HG03354 (cell line): ENCODE measurements at regions not wholly inside any gene's neighbourhood (a gene's known extent, or its start where the extent isn't known, plus 50 kb on each side); places are given as distances from the start of the nearest gene placed in this dataset.
"Not testable (repeated sequence)": the region's sequence is repeated elsewhere in the genome, so short reads cannot be mapped to it uniquely, and the experiment has no call there.

Source experiments
- ATAC-seq: cut with Tn5 transposase; IDR thresholded peaks from one replicate; pipeline ENCODE4 v1.9.1; 2021; ENCODE audit warnings: mild to moderate bottlenecking; ENCODE audit not compliant: unreplicated experiment, poor library complexity, severe bottlenecking

DNA sequence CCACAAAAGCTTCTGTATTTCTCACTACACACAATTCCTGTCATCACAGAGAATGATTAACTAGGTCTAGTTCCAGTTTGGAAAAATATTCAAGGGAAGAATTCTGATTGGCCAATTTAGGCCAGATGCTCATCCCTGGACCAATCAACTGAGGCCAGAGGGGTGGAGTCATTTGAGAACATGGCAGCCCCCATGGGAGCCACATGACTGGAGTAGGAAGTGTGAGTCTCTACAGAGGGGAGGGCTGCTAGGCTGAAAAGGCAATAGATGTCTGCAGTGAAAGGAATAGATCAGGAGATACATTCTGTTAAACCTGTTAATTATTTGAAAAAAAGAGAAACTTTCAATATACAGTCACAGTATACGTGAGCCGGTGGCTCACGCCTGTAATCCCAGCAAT, 125.2 kb downstream of the UNC93B1 start:
- not testable (repeated sequence) for ATAC-seq

DNA sequence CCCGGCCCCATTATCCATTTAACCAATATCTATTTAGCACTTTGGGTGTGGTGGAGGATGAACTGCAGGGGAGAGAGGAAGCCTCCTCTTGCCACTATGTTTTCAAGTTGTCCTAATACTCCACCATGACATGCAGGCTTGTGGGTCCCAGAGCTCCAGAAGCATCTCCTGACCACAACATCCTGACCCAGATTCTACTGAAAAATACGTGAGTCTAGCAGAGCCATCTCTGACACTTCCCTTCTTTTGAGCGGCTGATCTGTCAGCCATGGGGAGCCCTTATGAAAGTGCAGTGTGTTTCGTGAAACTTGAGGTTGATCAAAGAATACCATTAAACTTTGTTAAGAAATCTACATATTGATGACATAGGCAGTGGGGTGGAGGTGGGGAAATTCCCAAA, 126.6 kb downstream of the UNC93B1 start:
- not testable (repeated sequence) for ATAC-seq

DNA sequence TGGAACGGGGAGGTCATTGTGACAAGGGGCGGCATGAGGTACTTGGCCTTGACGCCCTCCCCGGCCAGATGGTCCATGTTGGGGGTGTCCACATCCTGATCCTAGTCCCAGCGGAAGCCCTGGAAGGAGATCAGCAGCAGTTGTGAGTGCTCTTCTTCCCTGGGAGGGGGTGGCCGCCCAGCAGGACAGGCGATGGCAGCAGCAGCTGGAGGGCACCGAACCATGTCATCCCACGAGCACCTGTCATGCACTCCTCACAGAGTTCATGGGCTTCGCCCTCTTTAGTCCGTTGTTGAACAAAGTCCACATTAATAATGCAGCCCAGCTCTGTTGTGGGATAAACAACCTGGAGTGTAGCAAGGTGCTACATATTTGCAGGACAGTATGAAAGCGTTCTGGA, 130.7 kb downstream of the UNC93B1 start:
- not testable (repeated sequence) for ATAC-seq

DNA sequence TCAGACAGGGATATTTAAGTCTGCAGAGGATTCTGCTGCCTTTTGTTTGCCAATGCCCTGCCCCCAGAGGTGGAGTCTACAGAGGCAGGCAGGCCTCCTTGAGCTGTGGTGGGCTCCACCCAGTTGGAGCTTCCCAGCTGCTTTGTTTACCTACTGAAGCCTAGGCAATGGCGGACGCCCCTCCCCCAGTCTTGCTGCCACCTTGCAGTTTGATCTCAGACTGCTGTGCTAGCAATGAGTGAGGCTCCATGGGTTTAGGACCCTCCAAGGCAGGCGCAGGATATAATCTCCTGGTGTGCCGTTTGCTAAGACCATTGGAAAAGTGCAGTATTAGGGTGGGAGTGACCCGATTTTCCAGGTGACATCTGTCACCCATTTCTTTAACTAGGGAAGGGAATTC, 132.7 kb downstream of the UNC93B1 start:
- not testable (repeated sequence) for ATAC-seq

DNA sequence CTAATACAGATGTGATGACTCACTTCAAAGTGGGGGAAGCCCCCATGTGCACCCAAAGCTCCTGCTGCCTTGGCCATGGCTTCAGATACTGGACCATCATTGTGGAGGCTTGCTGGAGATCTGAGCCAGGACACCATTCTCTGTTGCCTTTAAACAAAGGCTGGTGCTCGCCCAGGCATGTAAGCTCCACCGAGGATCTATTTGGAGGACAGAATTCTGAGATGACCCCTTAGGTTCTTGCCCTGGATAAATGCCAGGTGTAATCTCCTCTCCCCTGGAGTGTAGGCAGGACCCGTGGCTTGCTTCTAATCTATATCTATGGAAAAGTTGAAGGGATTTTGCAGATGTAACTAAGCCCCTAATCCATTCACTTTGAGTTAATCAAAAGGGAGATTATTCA, 141.0 kb downstream of the UNC93B1 start:
- ATAC-seq = not testable (repeated sequence)

- not testable (repeated sequence) for ATAC-seq
Observed at GRCh38 chr11:67859513-67860161, 144.3 kb downstream of the UNC93B1 start.

DNA sequence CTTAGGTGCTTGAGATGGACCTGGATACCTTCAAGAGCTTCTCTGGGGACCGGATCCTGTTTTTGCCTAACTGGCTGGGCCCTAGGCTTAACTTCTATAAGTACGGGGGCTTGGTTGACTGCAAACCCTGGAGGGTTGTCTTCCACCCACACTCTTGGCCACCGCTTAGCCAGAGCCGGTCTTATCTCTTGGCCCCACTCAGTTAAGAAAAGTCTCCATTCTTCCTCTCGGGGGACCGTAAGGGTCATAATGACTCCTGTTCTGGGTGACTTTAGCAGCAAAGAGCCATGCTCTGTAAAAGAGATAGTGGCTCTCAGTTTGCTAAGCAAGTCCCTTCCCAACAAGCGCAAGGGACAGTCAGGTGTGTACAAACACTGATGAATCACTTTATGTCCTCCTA, 153.2 kb downstream of the UNC93B1 start:
- ATAC-seq = not testable (repeated sequence)

GRCh38 chr11:67849766-67850165, 154.1 kb downstream of the UNC93B1 start:
- not testable (repeated sequence) for ATAC-seq

DNA sequence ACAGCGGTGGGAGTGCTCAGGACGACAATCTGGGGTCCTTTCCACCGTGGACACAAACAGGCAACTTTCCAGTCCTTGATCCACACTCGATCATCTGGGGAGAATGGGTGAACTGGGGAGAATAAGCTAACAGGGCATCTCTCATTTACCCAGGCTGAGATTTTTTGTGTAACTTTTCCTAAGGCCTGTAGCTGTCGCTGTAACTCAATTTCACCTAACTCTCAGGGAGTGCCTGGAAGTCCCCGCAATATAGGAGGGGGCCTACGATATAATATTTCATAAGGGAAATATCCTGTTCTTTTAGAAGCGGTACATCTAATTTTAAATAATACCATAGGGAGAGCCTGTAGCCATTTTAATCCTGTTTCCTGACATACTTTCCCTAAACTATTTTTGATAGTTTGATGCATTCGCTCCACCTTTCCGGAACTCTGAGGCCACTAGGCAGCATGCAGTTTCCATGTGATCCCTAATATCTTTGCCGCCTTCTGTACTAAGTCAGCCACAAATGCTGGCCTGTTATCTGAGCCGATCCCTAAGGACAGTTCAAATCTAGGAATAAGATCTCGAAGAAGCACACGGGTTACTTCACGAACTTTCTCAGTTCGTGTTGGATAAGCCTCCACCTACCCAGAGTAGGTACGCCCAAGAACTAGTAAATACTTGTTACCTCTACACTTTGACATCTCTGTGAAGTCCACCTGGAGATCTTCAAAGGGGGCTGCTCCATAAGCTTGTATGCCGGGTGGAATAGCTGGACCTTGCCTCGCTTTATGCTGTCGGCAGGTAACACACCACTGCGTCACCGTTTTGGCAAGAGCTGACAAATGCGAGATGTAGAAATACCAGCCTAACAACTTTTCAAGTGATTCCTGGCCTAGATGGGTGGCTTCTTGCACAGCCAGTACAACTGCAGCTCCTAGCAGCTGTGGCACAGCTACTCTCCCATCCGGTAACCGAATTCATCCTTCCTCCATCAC, 155.7 kb downstream of the UNC93B1 start:
- ATAC-seq = not testable (repeated sequence)

DNA sequence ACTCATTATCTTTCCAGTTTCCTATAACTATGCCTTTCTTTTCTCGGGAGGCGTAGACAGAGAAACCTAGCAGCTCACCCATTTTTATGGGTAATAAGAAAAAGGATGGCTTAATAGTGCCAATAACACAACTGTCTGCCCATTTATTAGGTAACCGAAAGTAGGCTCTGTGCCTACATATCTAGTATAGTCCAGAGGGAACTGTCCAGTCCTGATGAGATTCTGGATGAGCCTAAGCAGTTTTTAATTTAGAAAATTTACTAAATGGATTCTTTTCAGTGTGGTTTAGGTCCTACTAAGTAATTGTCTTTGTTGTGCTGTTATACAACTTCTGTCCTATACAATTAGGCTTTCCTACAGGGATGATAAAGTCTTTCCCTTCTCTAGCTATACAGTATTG, 157.6 kb downstream of the UNC93B1 start:
- ATAC-seq = not testable (repeated sequence)

DNA sequence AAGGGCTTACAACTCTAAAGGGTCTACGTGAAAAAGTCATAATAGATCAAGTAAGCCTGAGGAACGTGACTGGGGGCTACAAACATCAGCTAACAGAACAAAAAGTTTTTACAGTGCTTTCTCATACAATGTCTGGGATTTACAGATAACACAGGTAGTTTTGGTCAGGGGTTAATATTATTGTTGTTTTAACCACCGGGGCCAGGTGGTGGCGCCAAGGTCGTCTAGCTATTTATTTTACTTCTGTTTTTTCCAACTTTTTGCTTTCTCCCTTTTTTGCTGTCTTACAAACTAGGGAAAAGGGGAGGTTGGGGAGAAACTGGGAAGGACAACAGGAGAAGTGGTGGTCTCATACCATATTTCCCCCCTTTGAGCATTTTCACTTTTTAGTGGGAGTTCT, 158.6 kb downstream of the UNC93B1 start:
- ATAC-seq = not testable (repeated sequence)

DNA sequence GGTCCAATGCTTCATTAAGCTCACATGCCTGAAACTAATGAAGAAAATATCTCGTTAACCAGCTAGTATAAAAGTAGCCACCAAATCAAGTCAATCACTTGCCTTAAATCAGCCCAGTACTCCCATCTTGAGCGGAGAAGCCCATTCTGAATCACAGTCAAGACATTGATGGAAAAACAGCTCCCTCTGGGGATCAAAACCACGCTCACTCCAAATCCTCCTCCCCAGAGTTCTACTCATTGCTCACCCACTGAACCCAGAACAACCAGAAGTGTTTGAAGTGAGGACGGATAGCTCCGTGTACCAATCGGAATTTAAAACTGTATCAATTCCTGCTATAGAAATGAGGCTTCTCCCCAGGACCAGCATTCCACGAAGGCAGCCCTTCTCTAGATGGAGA, 163.3 kb downstream of the UNC93B1 start:
- not testable (repeated sequence) for ATAC-seq

- ATAC-seq = not testable (repeated sequence)
Observed at GRCh38 chr11:67830152-67830551, 155.7 kb upstream of the ALDH3B2 start.

GRCh38 chr11:67826951-67827296, 152.5 kb upstream of the ALDH3B2 start:
- ATAC-seq = not testable (repeated sequence)

GRCh38 chr11:67826028-67826950, 151.9 kb upstream of the ALDH3B2 start:
- not testable (repeated sequence) for ATAC-seq

GRCh38 chr11:67824861-67825260, 150.4 kb upstream of the ALDH3B2 start:
- ATAC-seq = not testable (repeated sequence)

- no peak for ATAC-seq
Observed at GRCh38 chr11:67820081-67820480, 145.7 kb upstream of the ALDH3B2 start.

GRCh38 chr11:67817558-67817957, 143.1 kb upstream of the ALDH3B2 start:
- not testable (repeated sequence) for ATAC-seq

- ATAC-seq = not testable (repeated sequence)
Observed at GRCh38 chr11:67809301-67809700, 134.9 kb upstream of the ALDH3B2 start.

GRCh38 chr11:67807896-67808295, 133.5 kb upstream of the ALDH3B2 start:
- ATAC-seq = not testable (repeated sequence)
